SK-N-SH (cell line): ENCODE measurements at regions not wholly inside any gene's neighbourhood (a gene's known extent, or its start where the extent isn't known, plus 50 kb on each side); places are given as distances from the start of the nearest gene placed in this dataset.

ENCODE experiments used
- CHD2 ChIP-seq: fragments of 150-350 bp; IDR thresholded peaks from 2 replicates; pipeline ENCODE4 v1.6.1; 2018; ENCODE audit warnings: low read length; ENCODE audit not compliant: partially characterized antibody
- FOXM1 ChIP-seq: IDR thresholded peaks from 2 replicates; pipeline ENCODE4 v1.4.0; 2012; ENCODE audit warnings: low read depth, mild to moderate bottlenecking
- JUND ChIP-seq: IDR thresholded peaks from 2 replicates; pipeline ENCODE4 v1.4.0; 2012
- MEF2A ChIP-seq: IDR thresholded peaks from 2 replicates; pipeline ENCODE4 v1.4.0; 2012; ENCODE audit warnings: low read depth, borderline replicate concordance
- NRF1 ChIP-seq: IDR thresholded peaks from 2 replicates; pipeline ENCODE4 v1.6.1; 2012; ENCODE audit warnings: low read depth, mild to moderate bottlenecking, low read length
- POLR2AphosphoS5 ChIP-seq: IDR thresholded peaks from 2 replicates; pipeline ENCODE4 v1.6.1; 2012; ENCODE audit warnings: low read depth, low read length
- RAD21 ChIP-seq: IDR thresholded peaks from 2 replicates; pipeline ENCODE4 v1.6.1; 2012; ENCODE audit warnings: mild to moderate bottlenecking, low read length
- RCOR1 ChIP-seq: fragments of 150-350 bp; IDR thresholded peaks from 2 replicates; pipeline ENCODE4 v1.6.1; 2017; ENCODE audit warnings: antibody characterized with exemption, low read length
- RFX5 ChIP-seq: IDR thresholded peaks from 2 replicates; pipeline ENCODE4 v1.6.1; 2012; ENCODE audit warnings: mild to moderate bottlenecking, improper control_type of control experiment, low read length
- RXRA ChIP-seq: IDR thresholded peaks from 2 replicates; pipeline ENCODE4 v1.4.0; 2012; ENCODE audit warnings: low read depth, mild to moderate bottlenecking, borderline replicate concordance
- TCF12 ChIP-seq: IDR thresholded peaks from 2 replicates; pipeline ENCODE4 v1.4.0; 2012
- TEAD4 ChIP-seq: IDR thresholded peaks from 2 replicates; pipeline ENCODE4 v1.4.0; 2012; ENCODE audit warnings: mild to moderate bottlenecking, borderline replicate concordance; ENCODE audit not compliant: insufficient read depth
- YY1 ChIP-seq: IDR thresholded peaks from 2 replicates; pipeline ENCODE4 v1.4.0; 2012; ENCODE audit warnings: low read depth, mild to moderate bottlenecking
- TF ChIP-seq, protein P1 (sequence below): fragments of 150-350 bp; IDR thresholded peaks from 2 replicates; pipeline ENCODE4 v1.6.1; 2017; ENCODE audit warnings: antibody characterized with exemption, low read length, low read depth, borderline replicate concordance
- TF ChIP-seq, protein P2 (sequence below): IDR thresholded peaks from 2 replicates; pipeline ENCODE4 v1.4.0; 2012; ENCODE audit warnings: low read depth, borderline replicate concordance
- TF ChIP-seq, protein P3 (sequence below): fragments of 200-600 bp; sonication (generic); IDR thresholded peaks from 2 replicates; pipeline ENCODE4 v1.6.1; 2017; ENCODE audit warnings: antibody characterized with exemption, mild to moderate bottlenecking, moderate library complexity
- TF ChIP-seq, protein P4 (sequence below): IDR thresholded peaks from 2 replicates; pipeline ENCODE4 v1.4.0; 2012; ENCODE audit warnings: low read depth, borderline replicate concordance
- TF ChIP-seq, protein P5 (sequence below): fragments of 150-350 bp; IDR thresholded peaks from 2 replicates; pipeline ENCODE4 v1.6.1; 2016; ENCODE audit warnings: mild to moderate bottlenecking, low read depth, low read length

DNA sequence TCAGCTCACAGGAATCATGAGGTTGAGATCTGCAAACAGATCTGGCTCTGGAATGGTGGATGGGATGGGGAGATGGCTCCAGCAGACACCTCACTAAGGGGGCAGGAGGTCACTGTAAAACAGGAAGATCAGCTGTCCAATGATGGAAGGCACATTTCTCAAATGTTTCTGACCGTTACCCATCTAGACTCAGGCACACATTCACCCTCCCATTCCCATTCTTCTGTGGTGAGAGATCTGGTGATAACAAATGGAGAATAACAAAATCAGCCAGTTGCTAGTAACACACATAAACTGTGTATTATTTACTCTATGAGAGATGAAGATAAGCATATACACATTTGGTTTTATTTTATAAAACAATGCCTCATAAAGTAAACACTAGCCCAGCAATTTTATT lies 235.9 kb downstream of the TSHZ3 start (continued):
- TF ChIP-seq, protein P1, sequence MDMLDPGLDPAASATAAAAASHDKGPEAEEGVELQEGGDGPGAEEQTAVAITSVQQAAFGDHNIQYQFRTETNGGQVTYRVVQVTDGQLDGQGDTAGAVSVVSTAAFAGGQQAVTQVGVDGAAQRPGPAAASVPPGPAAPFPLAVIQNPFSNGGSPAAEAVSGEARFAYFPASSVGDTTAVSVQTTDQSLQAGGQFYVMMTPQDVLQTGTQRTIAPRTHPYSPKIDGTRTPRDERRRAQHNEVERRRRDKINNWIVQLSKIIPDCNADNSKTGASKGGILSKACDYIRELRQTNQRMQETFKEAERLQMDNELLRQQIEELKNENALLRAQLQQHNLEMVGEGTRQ: no peak
- TF ChIP-seq MEF2A: no peak
- no peak for TF ChIP-seq RAD21
- no peak for TF ChIP-seq TEAD4
- TF ChIP-seq RXRA: no peak
- no peak for TF ChIP-seq POLR2AphosphoS5
- TF ChIP-seq, protein P2, sequence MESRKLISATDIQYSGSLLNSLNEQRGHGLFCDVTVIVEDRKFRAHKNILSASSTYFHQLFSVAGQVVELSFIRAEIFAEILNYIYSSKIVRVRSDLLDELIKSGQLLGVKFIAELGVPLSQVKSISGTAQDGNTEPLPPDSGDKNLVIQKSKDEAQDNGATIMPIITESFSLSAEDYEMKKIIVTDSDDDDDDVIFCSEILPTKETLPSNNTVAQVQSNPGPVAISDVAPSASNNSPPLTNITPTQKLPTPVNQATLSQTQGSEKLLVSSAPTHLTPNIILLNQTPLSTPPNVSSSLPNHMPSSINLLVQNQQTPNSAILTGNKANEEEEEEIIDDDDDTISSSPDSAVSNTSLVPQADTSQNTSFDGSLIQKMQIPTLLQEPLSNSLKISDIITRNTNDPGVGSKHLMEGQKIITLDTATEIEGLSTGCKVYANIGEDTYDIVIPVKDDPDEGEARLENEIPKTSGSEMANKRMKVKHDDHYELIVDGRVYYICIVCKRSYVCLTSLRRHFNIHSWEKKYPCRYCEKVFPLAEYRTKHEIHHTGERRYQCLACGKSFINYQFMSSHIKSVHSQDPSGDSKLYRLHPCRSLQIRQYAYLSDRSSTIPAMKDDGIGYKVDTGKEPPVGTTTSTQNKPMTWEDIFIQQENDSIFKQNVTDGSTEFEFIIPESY: no peak
- TF ChIP-seq, protein P3, sequence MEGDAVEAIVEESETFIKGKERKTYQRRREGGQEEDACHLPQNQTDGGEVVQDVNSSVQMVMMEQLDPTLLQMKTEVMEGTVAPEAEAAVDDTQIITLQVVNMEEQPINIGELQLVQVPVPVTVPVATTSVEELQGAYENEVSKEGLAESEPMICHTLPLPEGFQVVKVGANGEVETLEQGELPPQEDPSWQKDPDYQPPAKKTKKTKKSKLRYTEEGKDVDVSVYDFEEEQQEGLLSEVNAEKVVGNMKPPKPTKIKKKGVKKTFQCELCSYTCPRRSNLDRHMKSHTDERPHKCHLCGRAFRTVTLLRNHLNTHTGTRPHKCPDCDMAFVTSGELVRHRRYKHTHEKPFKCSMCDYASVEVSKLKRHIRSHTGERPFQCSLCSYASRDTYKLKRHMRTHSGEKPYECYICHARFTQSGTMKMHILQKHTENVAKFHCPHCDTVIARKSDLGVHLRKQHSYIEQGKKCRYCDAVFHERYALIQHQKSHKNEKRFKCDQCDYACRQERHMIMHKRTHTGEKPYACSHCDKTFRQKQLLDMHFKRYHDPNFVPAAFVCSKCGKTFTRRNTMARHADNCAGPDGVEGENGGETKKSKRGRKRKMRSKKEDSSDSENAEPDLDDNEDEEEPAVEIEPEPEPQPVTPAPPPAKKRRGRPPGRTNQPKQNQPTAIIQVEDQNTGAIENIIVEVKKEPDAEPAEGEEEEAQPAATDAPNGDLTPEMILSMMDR: no peak
- no peak for TF ChIP-seq NRF1
- peak; percentile 70 for TF ChIP-seq TCF12
- TF ChIP-seq YY1: no peak
- no peak for TF ChIP-seq CHD2
- 0 out of 2 replicates have a peak, but pooled peaks have one; percentile 18 for TF ChIP-seq FOXM1
- no peak for TF ChIP-seq RFX5
- peak; percentile 9; the same call in 1 of the 2 replicates for TF ChIP-seq RCOR1
- peak; percentile 25; the same call in 1 of the 2 replicates for TF ChIP-seq JUND
- TF ChIP-seq, protein P4, sequence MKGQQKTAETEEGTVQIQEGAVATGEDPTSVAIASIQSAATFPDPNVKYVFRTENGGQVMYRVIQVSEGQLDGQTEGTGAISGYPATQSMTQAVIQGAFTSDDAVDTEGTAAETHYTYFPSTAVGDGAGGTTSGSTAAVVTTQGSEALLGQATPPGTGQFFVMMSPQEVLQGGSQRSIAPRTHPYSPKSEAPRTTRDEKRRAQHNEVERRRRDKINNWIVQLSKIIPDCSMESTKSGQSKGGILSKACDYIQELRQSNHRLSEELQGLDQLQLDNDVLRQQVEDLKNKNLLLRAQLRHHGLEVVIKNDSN: no peak
- TF ChIP-seq, protein P5, sequence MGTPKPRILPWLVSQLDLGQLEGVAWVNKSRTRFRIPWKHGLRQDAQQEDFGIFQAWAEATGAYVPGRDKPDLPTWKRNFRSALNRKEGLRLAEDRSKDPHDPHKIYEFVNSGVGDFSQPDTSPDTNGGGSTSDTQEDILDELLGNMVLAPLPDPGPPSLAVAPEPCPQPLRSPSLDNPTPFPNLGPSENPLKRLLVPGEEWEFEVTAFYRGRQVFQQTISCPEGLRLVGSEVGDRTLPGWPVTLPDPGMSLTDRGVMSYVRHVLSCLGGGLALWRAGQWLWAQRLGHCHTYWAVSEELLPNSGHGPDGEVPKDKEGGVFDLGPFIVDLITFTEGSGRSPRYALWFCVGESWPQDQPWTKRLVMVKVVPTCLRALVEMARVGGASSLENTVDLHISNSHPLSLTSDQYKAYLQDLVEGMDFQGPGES: no peak
